ENCODE measurements at regions not wholly inside any gene's neighbourhood (a gene's known extent, or its start where the extent isn't known, plus 50 kb on each side); places are given as distances from the start of the nearest gene placed in this dataset.
"Not testable (repeated sequence)": the region's sequence is repeated elsewhere in the genome, so short reads cannot be mapped to it uniquely, and the experiment has no call there.

- peaks cover 13% of the 10 kb centered on the region for H3K4me1 ChIP-seq (ENCODE audit: low read depth)
- H3K36me3 ChIP-seq: no peaks in the 10 kb centered on the region
- no peak overlapping the region for H3K27ac ChIP-seq
- no peaks in the 10 kb centered on the region for H3K9me3 ChIP-seq (ENCODE audit: low read depth)
- TF ChIP-seq CTCF (IDR thresholded peaks at IDR 0.05; ENCODE audit: low read depth, low read length): no peak
- H3K27me3 ChIP-seq: peaks cover 20% of the 10 kb centered on the region
- H3K4me3 ChIP-seq: no peak overlapping the region
- DNase-seq (ENCODE audit: low read depth in 1 of 2, low spot score in 1 of 2): no peak
These were observed 449.6 kb downstream of the MIAT start for GRCh38 chr22:27106985-27107384.

GRCh38 chr22:27107386-27107785 is 450.0 kb downstream of the MIAT start:
- Histone ChIP-seq H3K9me3 (ENCODE audit: low read depth) (no peaks in the 10 kb centered on the region), H3K27ac (no peak overlapping the region), H3K36me3 (no peaks in the 10 kb centered on the region), H3K4me1 (ENCODE audit: low read depth) (peaks cover 13% of the 10 kb centered on the region), H3K4me3 (no peak overlapping the region), H3K27me3 (peaks cover 18% of the 10 kb centered on the region)
- no peak for TF ChIP-seq CTCF (IDR thresholded peaks at IDR 0.05; ENCODE audit: low read depth, low read length)
- no peak for DNase-seq (ENCODE audit: low read depth in 1 of 2, low spot score in 1 of 2)

- Histone ChIP-seq H3K4me3 (no peak overlapping the region), H3K4me1 (ENCODE audit: low read depth) (peaks cover 13% of the 10 kb centered on the region), H3K9me3 (ENCODE audit: low read depth) (no peaks in the 10 kb centered on the region), H3K27ac (no peak overlapping the region), H3K27me3 (peaks cover 14% of the 10 kb centered on the region), H3K36me3 (no peaks in the 10 kb centered on the region)
- TF ChIP-seq CTCF (IDR thresholded peaks at IDR 0.05; ENCODE audit: low read depth, low read length): no peak
- peak in 1 of 2 donors; percentile 96 for DNase-seq (ENCODE audit: low read depth in 1 of 2, low spot score in 1 of 2)
These were observed 450.4 kb downstream of the MIAT start for GRCh38 chr22:27107824-27108223.

GRCh38 chr22:27108425-27109114 is 451.2 kb downstream of the MIAT start:
- H3K36me3 ChIP-seq: no peaks in the 10 kb centered on the region
- H3K4me1 ChIP-seq (ENCODE audit: low read depth): peaks cover 13% of the 10 kb centered on the region
- DNase-seq (ENCODE audit: low read depth in 1 of 2, low spot score in 1 of 2): peak in 1 of 2 donors; percentile 60
- no peak overlapping the region for H3K4me3 ChIP-seq
- no peaks in the 10 kb centered on the region for H3K9me3 ChIP-seq (ENCODE audit: low read depth)
- no peak overlapping the region for H3K27ac ChIP-seq
- H3K27me3 ChIP-seq: peaks cover 6% of the 10 kb centered on the region
- no peak for TF ChIP-seq CTCF (IDR thresholded peaks at IDR 0.05; ENCODE audit: low read depth, low read length)

- H3K4me1 ChIP-seq (ENCODE audit: low read depth): peaks cover 13% of the 10 kb centered on the region
- not testable (repeated sequence) for H3K27ac ChIP-seq; H3K27me3 ChIP-seq; DNase-seq (ENCODE audit: low read depth in 1 of 2, low spot score in 1 of 2); H3K9me3 ChIP-seq (ENCODE audit: low read depth); H3K4me3 ChIP-seq; H3K36me3 ChIP-seq
These were observed 452.0 kb downstream of the MIAT start for GRCh38 chr22:27109406-27109805.

GRCh38 chr22:27110665-27111451 is 453.5 kb downstream of the MIAT start:
- Histone ChIP-seq H3K27me3 (no peaks in the 10 kb centered on the region), H3K4me1 (ENCODE audit: low read depth) (peaks cover 13% of the 10 kb centered on the region), H3K4me3 (no peak overlapping the region), H3K36me3 (no peaks in the 10 kb centered on the region), H3K9me3 (ENCODE audit: low read depth) (no peaks in the 10 kb centered on the region), H3K27ac (peak overlapping the region; percentile 13)
- TF ChIP-seq CTCF (IDR thresholded peaks at IDR 0.05; ENCODE audit: low read depth, low read length): no peak
- DNase-seq (ENCODE audit: low read depth in 1 of 2, low spot score in 1 of 2): peak; percentile 49 to 76

Data from cardiac muscle cell (in vitro differentiated cells and primary cell).